K562 (cell line): ENCODE measurements at regions not wholly inside any gene's neighbourhood (a gene's known extent, or its start where the extent isn't known, plus 50 kb on each side); places are given as distances from the start of the nearest gene placed in this dataset.

Experiments used
- ATAC-seq: fragments of 200-7000 bp; cut with Tn5 transposase; 3 replicates; pipeline ENCODE4 v1.9.1; 2020; ENCODE audit warnings: moderate library complexity
- BruUV-seq: library from RNA; stranded (reverse); fragments of 400-500 nt; replicated peaks from 2 replicates; lab custom pipeline; 2021; lab: Mats Ljungman, UMichigan
- CTCF ChIA-PET: fragments of 300-600 bp; formaldehyde crosslinking; extraction: SDS; loops from one replicate; lab custom pipeline; 2021; ENCODE audit warnings: low intra/inter-chr PET ratio; lab: Yijun Ruan, JAX
- POLR2A ChIA-PET: fragments of 300-600, 350-650 bp; sonication (Branson Sonifier 250); formaldehyde crosslinking; extraction: SDS; loops from one replicate; lab custom pipeline; 2021; ENCODE audit warnings: antibody characterized with exemption, inconsistent platforms; lab: Yijun Ruan, JAX
- DNase-seq, 4 experiments: peaks; one replicate each; pipeline versions ENCODE4 v3.0.0 to v3.0.0-alpha.2; 2011 to 2018; ENCODE audit warnings: low spot score in 3 of 4, mixed read lengths in 3 of 4; ENCODE audit errors: extremely low read depth in 1 of 4
- FAIRE-seq: peaks from 2 replicates; lab custom pipeline; 2011; peaks lifted over from hg19 to GRCh38; lab: Jason Lieb, UNC
- H2AFZ ChIP-seq: 2 replicates; pipeline ENCODE4 v1.6.0; 2011; ENCODE audit warnings: low read depth, low read length, control low read depth, inconsistent platforms
- H3K27ac ChIP-seq: fragments of 200-600 bp; 3 replicates; pipeline ENCODE4 v1.8.0; 2011; ENCODE audit warnings: low read depth, mild to moderate bottlenecking, control low read depth, inconsistent platforms, low read length, moderate library complexity, mixed read lengths; ENCODE audit errors: extremely low read depth
- H3K27me3 ChIP-seq, 2 experiments: fragments of 300-600 bp in 1 of 2; 2 replicates in 1 of 2; 3 replicates in 1 of 2; pipeline versions ENCODE4 v1.6.0 to v1.8.0; 2011; ENCODE audit warnings: inconsistent platforms in 2 of 2, low read length in 2 of 2, mild to moderate bottlenecking in 1 of 2, mixed read lengths in 1 of 2, moderate library complexity in 1 of 2; ENCODE audit not compliant: control insufficient read depth in 2 of 2, insufficient read depth in 2 of 2
- H3K36me3 ChIP-seq: fragments of 300-600 bp; 3 replicates; pipeline ENCODE4 v1.8.0; 2011; ENCODE audit warnings: mild to moderate bottlenecking, low read length, inconsistent platforms; ENCODE audit not compliant: control insufficient read depth, insufficient read depth
- H3K4me1 ChIP-seq, 2 experiments: fragments of 200-600 bp in 1 of 2; replicated peaks in 1 of 2; 2 replicates in 1 of 2; 3 replicates in 1 of 2; pipeline versions ENCODE4 v1.5.1 to v1.8.0; 2011; ENCODE audit warnings: inconsistent platforms in 2 of 2, low read length in 2 of 2, mild to moderate bottlenecking in 1 of 2, mixed read lengths in 1 of 2, moderate library complexity in 1 of 2; ENCODE audit not compliant: control insufficient read depth in 2 of 2, insufficient read depth in 2 of 2
- H3K4me2 ChIP-seq: 2 replicates; pipeline ENCODE4 v1.6.1; 2011; ENCODE audit warnings: low read length, control low read depth, inconsistent platforms, mixed read lengths; ENCODE audit not compliant: insufficient read depth
- H3K4me3 ChIP-seq: fragments of 200-600 bp; sonication (generic), shearing (Covaris generic); 2 replicates; pipeline ENCODE4 v1.5.1; 2016; ENCODE audit warnings: control low read depth, inconsistent platforms
- H3K79me2 ChIP-seq: fragments of 200-600 bp; 3 replicates; pipeline ENCODE4 v1.8.0; 2011; ENCODE audit warnings: low read length, inconsistent platforms; ENCODE audit not compliant: control insufficient read depth, insufficient read depth
- H3K9ac ChIP-seq, 2 experiments: 2 replicates each; pipeline versions ENCODE4 v1.6.0 to v1.6.1; 2011; ENCODE audit warnings: low read depth in 2 of 2, low read length in 2 of 2, control low read depth in 1 of 2, inconsistent platforms in 1 of 2, mild to moderate bottlenecking in 1 of 2, mixed read lengths in 1 of 2; ENCODE audit not compliant: insufficient read depth in 1 of 2
- H3K9me1 ChIP-seq: one replicate; pipeline ENCODE4 v1.6.0; 2011; ENCODE audit warnings: inconsistent platforms, mild to moderate bottlenecking, low read length, moderate library complexity; ENCODE audit not compliant: control insufficient read depth, insufficient read depth
- H3K9me3 ChIP-seq: replicated peaks from 2 replicates; pipeline ENCODE4 v1.5.1; 2011; ENCODE audit warnings: low read depth, low read length, inconsistent platforms; ENCODE audit not compliant: control insufficient read depth, insufficient read depth
- H4K20me1 ChIP-seq: replicated peaks from 2 replicates; pipeline ENCODE4 v1.6.1; 2011; ENCODE audit warnings: low read length, inconsistent platforms, mixed read lengths; ENCODE audit not compliant: control insufficient read depth, insufficient read depth
- ARNT ChIP-seq, 2 experiments: fragments of 450-650 bp; IDR thresholded peaks; 2 replicates each; pipeline ENCODE4 v1.6.1; 2016; ENCODE audit warnings: mild to moderate bottlenecking in 1 of 2
- BRF2 ChIP-seq: IDR thresholded peaks from 3 replicates; pipeline ENCODE4 v1.6.1; 2011; ENCODE audit warnings: borderline replicate concordance, mild to moderate bottlenecking; ENCODE audit not compliant: insufficient read length, insufficient read depth
- CCAR2 ChIP-seq: fragments of 200-400 bp; formaldehyde crosslinking; IDR thresholded peaks from 2 replicates; pipeline ENCODE4 v1.6.1; 2017; ENCODE audit warnings: mild to moderate bottlenecking, low read depth, low read length
- CLOCK ChIP-seq: fragments of 250-450 bp; sonication (Bioruptor Pico); IDR thresholded peaks from 2 replicates; pipeline ENCODE4 v1.4.0; 2020; ENCODE audit warnings: mild to moderate bottlenecking, moderate library complexity, borderline replicate concordance
- DDX20 ChIP-seq: fragments of 450-650 bp; IDR thresholded peaks from 2 replicates; pipeline ENCODE4 v1.6.1; 2016; ENCODE audit warnings: missing genetic modification characterization, low read depth, mild to moderate bottlenecking, missing compliant biosample characterization, moderate library complexity
- DEAF1 ChIP-seq: fragments of 450-650 bp; formaldehyde crosslinking; IDR thresholded peaks from 2 replicates; pipeline ENCODE4 v1.4.0; 2020; ENCODE audit warnings: mild to moderate bottlenecking, moderate library complexity
- KLF16 ChIP-seq: IDR thresholded peaks from 2 replicates; pipeline ENCODE4 v1.6.1; 2016; ENCODE audit warnings: antibody characterized with exemption
- NBN ChIP-seq: fragments of 450-650 bp; IDR thresholded peaks from 2 replicates; pipeline ENCODE4 v1.6.1; 2016; ENCODE audit warnings: low read depth, mild to moderate bottlenecking
- PKNOX1 ChIP-seq: fragments of 450-650 bp; IDR thresholded peaks from 2 replicates; pipeline ENCODE4 v1.6.1; 2016
- TBP ChIP-seq: optimal IDR thresholded peaks from 2 replicates; pipeline ENCODE3; 2011; ENCODE audit warnings: low read depth, low read length, improper control_type of control experiment
- ZFP30 ChIP-seq: fragments of 250-450 bp; sonication (Bioruptor Pico); IDR thresholded peaks from 2 replicates; pipeline ENCODE4 v1.8.0; 2022; ENCODE audit warnings: moderate library complexity, mild to moderate bottlenecking, inconsistent platforms, borderline replicate concordance
- ZNF143 ChIP-seq: sonication (generic); formaldehyde crosslinking; IDR thresholded peaks from 2 replicates; pipeline ENCODE4 v1.9.0; 2022; ENCODE audit warnings: mild to moderate bottlenecking, missing genetic modification reagents
- WGBS: fragments of 100-300 bp; shearing (Covaris generic); methylation state at CpG from one replicate; pipeline ENCODE4 v1.1.6; 2016; ENCODE audit warnings: low coverage, mixed read lengths; ENCODE audit not compliant: insufficient coverage; ENCODE audit errors: missing lambda C conversion rate; 5-methylcytosine and 5-hydroxymethylcytosine counted together
- in situ Hi-C: fragments of 300-500 bp; cut with MboI; formaldehyde crosslinking; loops from 4 replicates; pipeline ENCODE4 v1.15.0; 2018; ENCODE audit warnings: inconsistent platforms, mixed read lengths
- intact Hi-C: fragments of 100-400 bp; cut with micrococcal nuclease; formaldehyde crosslinking; loops from 2 replicates; pipeline ENCODE4 v1.14.2; 2022

GRCh38 chr4:18690291-18690955, 668.9 kb upstream of the LCORL start (continued):
- no peak for TF ChIP-seq CLOCK (CRISPR knock-in tag)
- no peak for TF ChIP-seq BRF2

GRCh38 chr4:18689308-18690115, 668.0 kb upstream of the LCORL start:
- ATAC-seq, result peak; percentile 57; the same call in 1 of the 3 replicates
- ChIA-PET CTCF (interaction anchor here (1.2 kb wide), 1 partner anchor 1996 kb away, joined by 3 read pairs; no protein-coding TSS in a partner anchor), POLR2A (no interaction called here)
- Histone ChIP-seq H3K9me1 (no peaks in the 10 kb centered on the region), H3K9ac (no peak overlapping the region), H4K20me1 (no peaks in the 10 kb centered on the region), H3K27me3 (no peaks in the 10 kb centered on the region), H3K4me2 (no peak overlapping the region), H3K9me3 (no peaks in the 10 kb centered on the region), H2AFZ (no peak overlapping the region), H3K4me1 (no peaks in the 10 kb centered on the region), H3K79me2 (no peaks in the 10 kb centered on the region), H3K27ac (no peak overlapping the region), H3K4me3 (no peak overlapping the region), H3K36me3 (no peaks in the 10 kb centered on the region)
- BruUV-seq, result no TSS peak
- peak; percentile 20 to 54 (median 26) for DNase-seq
- intact Hi-C loops (loop anchor here (2.0 kb wide), 2 partner anchors 1559 to 1995 kb away; no protein-coding TSS in a partner anchor), in situ Hi-C loops (loop anchor here (25.0 kb wide), 1 partner anchor 1998 kb away; no protein-coding TSS in a partner anchor)
- FAIRE-seq, result peak; percentile 79
- 1% methylated on average over 7 of the region's 7 CpGs for WGBS
- 0 out of 2 replicates have a peak, but pooled peaks have one; percentile 16 for TF ChIP-seq KLF16
- TF ChIP-seq DEAF1, result peak; percentile 42; the same call in 1 of the 2 replicates
- TF ChIP-seq TBP, result no peak
- TF ChIP-seq ZNF143 (CRISPR knock-in tag), result no peak
- no peak for TF ChIP-seq CCAR2
- no peak for TF ChIP-seq ZFP30 (CRISPR knock-in tag)
- TF ChIP-seq ARNT (IDR thresholded peaks at IDR 0.05), result no peak
- TF ChIP-seq PKNOX1, result no peak
- TF ChIP-seq DDX20 (tag), result no peak
- no peak for TF ChIP-seq NBN
